ENCODE measurements at regions not wholly inside any gene's neighbourhood (a gene's known extent, or its start where the extent isn't known, plus 50 kb on each side); places are given as distances from the start of the nearest gene placed in this dataset.

- TF ChIP-seq CTCF (IDR thresholded peaks at IDR 0.05) (no peak), POLR2A (IDR thresholded peaks at IDR 0.05) (no peak)
Measured at GRCh38 chr17:79177877-79178276, 103.3 kb downstream of the ENGASE start.

Measured in uterus (tissue), 2 donors.